ENCODE measurements at regions not wholly inside any gene's neighbourhood (a gene's known extent, or its start where the extent isn't known, plus 50 kb on each side); places are given as distances from the start of the nearest gene placed in this dataset.

- Histone ChIP-seq H3F3A (ENCODE audit: insufficient read depth, low read length, poor library complexity, severe bottlenecking) (no peaks in the 10 kb centered on the region), H3K9me3 (ENCODE audit: low read length) (no peaks in the 10 kb centered on the region), H4K20me1 (ENCODE audit: insufficient read depth) (no peaks in the 10 kb centered on the region), H3K27me3 (ENCODE audit: insufficient read depth, low read depth, low read length) (no peaks in the 10 kb centered on the region), H3K36me3 (ENCODE audit: insufficient read depth, low read length) (no peaks in the 10 kb centered on the region), H3K9ac (ENCODE audit: low read length) (no peak overlapping the region), H3K4me3 (ENCODE audit: low read length) (no peak overlapping the region), H3K79me2 (replicated peaks; ENCODE audit: insufficient read depth, low read length) (no peaks in the 10 kb centered on the region), H3K4me2 (ENCODE audit: low read length) (no peak overlapping the region), H3K27ac (ENCODE audit: low read length) (no peak overlapping the region), H3K9me2 (ENCODE audit: insufficient read depth, low read length) (no peaks in the 10 kb centered on the region), H2AFZ (ENCODE audit: low read depth, low read length) (no peak overlapping the region)
- no peak for TF ChIP-seq POLR2AphosphoS5 (IDR thresholded peaks at IDR 0.05)
- TF ChIP-seq CTCF (IDR thresholded peaks at IDR 0.05; ENCODE audit: poor library complexity, severe bottlenecking): no peak
- TF ChIP-seq SMC3 (conservative IDR thresholded peaks at IDR 0.05; ENCODE audit: poor library complexity): no peak
- no peak for TF ChIP-seq MXI1 (conservative IDR thresholded peaks at IDR 0.05; ENCODE audit: poor library complexity, severe bottlenecking)
- TF ChIP-seq EZH2 (IDR thresholded peaks at IDR 0.05; ENCODE audit: borderline replicate concordance, insufficient read depth, low read length, poor library complexity, severe bottlenecking): no peak
- no peak for TF ChIP-seq EP300 (conservative IDR thresholded peaks at IDR 0.05; ENCODE audit: poor library complexity, severe bottlenecking)
- TF ChIP-seq REST (IDR thresholded peaks at IDR 0.05; ENCODE audit: borderline replicate concordance): no peak
- TF ChIP-seq RAD21 (conservative IDR thresholded peaks at IDR 0.05): no peak
- TF ChIP-seq TAF1 (IDR thresholded peaks at IDR 0.05; ENCODE audit: low read depth): no peak
Measured at GRCh38 chr1:172822886-172823285, 164.0 kb downstream of the FASLG start.

- Histone ChIP-seq H3K9me3 (ENCODE audit: low read length) (no peaks in the 10 kb centered on the region), H3K79me2 (replicated peaks; ENCODE audit: insufficient read depth, low read length) (no peaks in the 10 kb centered on the region), H3K4me3 (ENCODE audit: low read length) (no peak overlapping the region), H3K4me2 (ENCODE audit: low read length) (no peak overlapping the region), H3K9me2 (ENCODE audit: insufficient read depth, low read length) (no peaks in the 10 kb centered on the region), H2AFZ (ENCODE audit: low read depth, low read length) (no peak overlapping the region), H3K9ac (ENCODE audit: low read length) (no peak overlapping the region), H3K27ac (ENCODE audit: low read length) (no peak overlapping the region), H3K27me3 (ENCODE audit: insufficient read depth, low read depth, low read length) (no peaks in the 10 kb centered on the region), H3F3A (ENCODE audit: insufficient read depth, low read length, poor library complexity, severe bottlenecking) (no peaks in the 10 kb centered on the region), H4K20me1 (ENCODE audit: insufficient read depth) (no peaks in the 10 kb centered on the region), H3K36me3 (ENCODE audit: insufficient read depth, low read length) (no peaks in the 10 kb centered on the region)
- TF ChIP-seq MXI1 (conservative IDR thresholded peaks at IDR 0.05; ENCODE audit: poor library complexity, severe bottlenecking): no peak
- TF ChIP-seq CTCF (IDR thresholded peaks at IDR 0.05; ENCODE audit: poor library complexity, severe bottlenecking): no peak
- no peak for TF ChIP-seq POLR2AphosphoS5 (IDR thresholded peaks at IDR 0.05)
- TF ChIP-seq EZH2 (IDR thresholded peaks at IDR 0.05; ENCODE audit: borderline replicate concordance, insufficient read depth, low read length, poor library complexity, severe bottlenecking): no peak
- TF ChIP-seq EP300 (conservative IDR thresholded peaks at IDR 0.05; ENCODE audit: poor library complexity, severe bottlenecking): no peak
- TF ChIP-seq SMC3 (conservative IDR thresholded peaks at IDR 0.05; ENCODE audit: poor library complexity): no peak
- no peak for TF ChIP-seq REST (IDR thresholded peaks at IDR 0.05; ENCODE audit: borderline replicate concordance)
- no peak for TF ChIP-seq TAF1 (IDR thresholded peaks at IDR 0.05; ENCODE audit: low read depth)
- no peak for TF ChIP-seq RAD21 (conservative IDR thresholded peaks at IDR 0.05)
Measured at GRCh38 chr1:172823534-172823933, 164.6 kb downstream of the FASLG start.

Measured in neural cell (in vitro differentiated cells).